ENCODE measurements at regions not wholly inside any gene's neighbourhood (a gene's known extent, or its start where the extent isn't known, plus 50 kb on each side); places are given as distances from the start of the nearest gene placed in this dataset.

DNA sequence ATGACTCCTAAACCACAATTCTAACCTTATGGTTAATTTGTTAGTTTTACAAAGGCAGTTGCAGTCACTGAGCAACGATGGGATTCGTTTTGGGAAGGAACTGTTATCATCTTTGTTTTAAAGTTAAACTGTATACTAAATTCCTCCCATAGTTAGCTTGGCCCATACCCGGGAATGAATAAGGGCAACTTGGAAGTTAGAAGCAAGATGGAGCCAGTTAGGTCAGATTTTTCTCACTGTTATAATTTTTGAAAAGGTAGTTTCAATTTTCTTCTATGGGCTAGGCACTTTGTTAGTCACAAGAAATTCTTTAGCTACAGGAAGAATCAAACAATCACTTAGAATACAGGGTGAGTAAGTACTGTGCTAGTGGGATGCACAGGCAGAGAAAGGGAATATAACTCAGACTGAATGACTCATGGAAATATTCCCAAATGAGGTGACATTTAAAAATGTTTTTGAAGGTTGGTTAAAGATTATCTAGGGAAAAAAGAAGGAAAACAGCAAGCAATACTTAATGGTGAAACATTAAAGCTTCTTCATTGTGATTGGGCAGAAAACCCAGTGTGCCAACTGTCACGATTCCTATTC is 153.6 kb downstream of the MAGEB17 start:
- no peaks in the 10 kb centered on the region for H3K79me2 ChIP-seq (ENCODE audit: control insufficient read depth, insufficient read depth, low read length)
- H3K4me1 ChIP-seq (replicated peaks in 1 of 2; ENCODE audit: control insufficient read depth in 2 of 2, insufficient read depth in 2 of 2, low read length in 2 of 2), result no peaks in the 10 kb centered on the region
- ChIA-PET CTCF (ENCODE audit: low intra/inter-chr PET ratio) (no interaction called here), POLR2A (no interaction called here)
- no peak for TF ChIP-seq HSF4 (CRISPR knock-in tag; IDR thresholded peaks at IDR 0.05; ENCODE audit: borderline replicate concordance)
- no peak for TF ChIP-seq ZNF436 (CRISPR knock-in tag; IDR thresholded peaks at IDR 0.05)
- no peak for TF ChIP-seq POLR3G (IDR thresholded peaks at IDR 0.05; ENCODE audit: extremely low read depth, insufficient read length, insufficient replicate concordance)
- TF ChIP-seq DIDO1 (tag; IDR thresholded peaks at IDR 0.05; ENCODE audit: low read depth), result no peak
- no peak for TF ChIP-seq ZNF3 (CRISPR knock-in tag; IDR thresholded peaks at IDR 0.05)
- TF ChIP-seq MEIS2 (IDR thresholded peaks at IDR 0.05; ENCODE audit: partially characterized antibody), result no peak
- no peak for TF ChIP-seq CREB3L1 (IDR thresholded peaks at IDR 0.05; ENCODE audit: borderline replicate concordance, low read depth)
- no peak for TF ChIP-seq ZNF41 (CRISPR knock-in tag; conservative IDR thresholded peaks at IDR 0.05)
- no peak for TF ChIP-seq JUN (IDR thresholded peaks at IDR 0.05; ENCODE audit: borderline replicate concordance, low read depth, low read length)
- no peak for TF ChIP-seq JUN (CRISPR knock-in tag; IDR thresholded peaks at IDR 0.05; ENCODE audit: borderline replicate concordance)
- TF ChIP-seq ZNF561 (CRISPR knock-in tag; conservative IDR thresholded peaks at IDR 0.05), result no peak
- no peak for TF ChIP-seq BDP1 (IDR thresholded peaks at IDR 0.05; ENCODE audit: insufficient read depth, insufficient read length)
- TF ChIP-seq NFYB (IDR thresholded peaks at IDR 0.05; ENCODE audit: extremely low read depth, insufficient read length), result no peak
- no peak for TF ChIP-seq HDAC8 (tag; IDR thresholded peaks at IDR 0.05)
- TF ChIP-seq OTX1 (CRISPR knock-in tag; IDR thresholded peaks at IDR 0.05), result no peak
- no peak for TF ChIP-seq MAFK (IDR thresholded peaks at IDR 0.05; ENCODE audit: low read length)
- no peak for TF ChIP-seq CHD4 (IDR thresholded peaks at IDR 0.05; ENCODE audit: insufficient read depth, insufficient replicate concordance, low read depth, low read length, poor library complexity, severe bottlenecking)
- no peak for TF ChIP-seq ERF (CRISPR knock-in tag; IDR thresholded peaks at IDR 0.05)
- TF ChIP-seq COPS2 (conservative IDR thresholded peaks at IDR 0.05), result no peak
- no peaks in the 10 kb centered on the region for H4K20me1 ChIP-seq (replicated peaks; ENCODE audit: control insufficient read depth, insufficient read depth, low read length)
- ATAC-seq, result no peak
- no peaks in the 10 kb centered on the region for H3K9me1 ChIP-seq (ENCODE audit: control insufficient read depth, insufficient read depth, low read length)
- no peaks in the 10 kb centered on the region for H3K36me3 ChIP-seq (ENCODE audit: control insufficient read depth, insufficient read depth, low read length)
- WGBS (ENCODE audit: insufficient coverage, low coverage, missing lambda C conversion rate), result 0% methylated on average over 4 of the region's 4 CpGs
- H3K4me2 ChIP-seq (ENCODE audit: insufficient read depth, low read length), result no peak overlapping the region
- no peak for FAIRE-seq
- no peak for DNase-seq (ENCODE audit: extremely low read depth in 1 of 4, low spot score in 3 of 4)
- intact Hi-C loops (cut with micrococcal nuclease), result no loop called here
- no peak overlapping the region for H3K27ac ChIP-seq (ENCODE audit: extremely low read depth, low read depth, low read length)
- no peaks in the 10 kb centered on the region for H3K9me3 ChIP-seq (replicated peaks; ENCODE audit: control insufficient read depth, insufficient read depth, low read depth, low read length)
- H3K9ac ChIP-seq (ENCODE audit: insufficient read depth in 1 of 2, low read depth in 2 of 2, low read length in 2 of 2), result no peak overlapping the region
- no TSS peak for BruUV-seq (replicated peaks)
- in situ Hi-C loops (cut with MboI), result no loop called here
- no peak overlapping the region for H3K4me3 ChIP-seq
- no peaks in the 10 kb centered on the region for H3K27me3 ChIP-seq (ENCODE audit: control insufficient read depth in 2 of 2, insufficient read depth in 2 of 2, low read length in 2 of 2)
- no peak overlapping the region for H2AFZ ChIP-seq (ENCODE audit: low read depth, low read length)
